ENCODE measurements at regions not wholly inside any gene's neighbourhood (a gene's known extent, or its start where the extent isn't known, plus 50 kb on each side); places are given as distances from the start of the nearest gene placed in this dataset.

DNA sequence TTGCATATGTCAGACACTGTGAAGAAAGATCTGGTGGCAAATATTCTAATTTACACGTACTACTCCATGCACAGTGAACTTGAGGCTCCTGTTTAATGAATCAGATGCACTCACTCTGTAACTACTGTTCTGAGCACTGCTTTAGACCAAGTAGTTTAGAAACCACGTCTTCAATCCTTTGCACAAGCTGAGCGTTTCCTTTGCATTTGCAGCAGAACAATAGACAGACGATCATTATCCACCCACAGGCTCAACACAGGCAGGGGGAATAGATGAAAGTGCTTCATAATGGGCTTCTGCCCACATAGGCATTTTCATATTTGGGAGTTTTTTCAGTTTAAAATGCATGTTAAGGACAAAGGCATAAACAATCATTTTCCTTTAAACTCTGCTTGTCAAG, 423.3 kb upstream of the ADAMTS16 start:
- DNase-seq (ENCODE audit: low read depth in 3 of 3) = no peak

DNA sequence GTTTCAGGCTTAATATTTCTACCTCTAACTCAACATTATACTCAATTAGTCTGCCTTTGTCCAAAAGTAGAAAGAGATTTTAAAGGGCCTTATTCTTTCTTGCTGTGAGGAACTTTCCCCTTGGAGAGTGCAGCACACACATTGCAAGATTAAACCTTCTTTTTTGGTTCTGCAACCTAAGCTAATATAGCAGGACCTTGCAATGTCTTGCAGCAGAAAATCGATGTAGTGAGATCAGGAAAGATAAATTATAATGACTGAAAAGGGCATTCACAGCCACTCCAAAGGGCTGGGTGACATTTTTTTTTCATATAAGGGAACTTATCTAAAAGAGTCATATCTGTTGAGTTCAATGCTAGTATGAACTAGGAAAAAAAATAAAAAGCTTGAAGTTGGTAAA, 422.7 kb upstream of the ADAMTS16 start:
- no peak for DNase-seq (ENCODE audit: low read depth in 3 of 3)

DNA sequence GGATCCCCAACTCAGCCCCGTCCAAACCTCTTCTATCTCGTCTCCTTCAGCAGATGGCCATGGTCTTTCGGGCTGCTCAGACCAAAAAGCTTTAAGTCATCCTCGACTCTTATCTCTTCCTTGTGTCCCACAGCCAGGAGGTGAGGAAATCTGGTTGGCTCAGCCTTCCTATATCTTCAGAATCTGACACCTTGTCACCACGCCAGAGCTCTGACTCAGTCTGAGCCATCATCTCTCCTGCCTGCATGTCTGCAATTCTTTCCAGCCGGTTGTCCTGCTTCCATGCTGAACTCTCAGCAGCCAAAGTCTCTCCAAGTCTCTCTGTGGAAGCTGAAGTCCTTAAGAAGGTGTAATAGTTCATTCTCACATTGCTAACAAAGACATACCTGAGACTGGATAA, 419.3 kb upstream of the ADAMTS16 start:
- no peak for DNase-seq (ENCODE audit: low read depth in 3 of 3)

DNA sequence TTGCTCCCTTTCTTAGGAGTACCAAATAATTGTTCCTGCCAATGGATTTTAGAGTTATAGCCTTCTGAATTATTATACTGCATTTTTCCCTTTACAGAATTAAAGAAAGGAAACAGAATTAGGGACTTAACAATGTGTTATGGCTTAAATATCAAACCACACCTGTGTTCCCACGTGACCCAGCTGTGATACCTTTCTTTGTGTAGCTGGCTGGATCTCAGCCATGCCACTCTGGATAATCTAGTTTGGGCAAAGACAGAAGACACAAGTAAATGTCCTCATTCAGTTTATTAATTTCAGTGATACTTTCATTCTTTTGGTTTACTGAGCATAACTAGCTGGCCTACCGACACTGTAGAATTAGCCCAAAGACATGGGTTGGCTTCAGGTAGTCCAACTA, 417.2 kb upstream of the ADAMTS16 start:
- no peak for DNase-seq (ENCODE audit: low read depth in 3 of 3)

GRCh38 chr5:4725594-4725993, 414.5 kb upstream of the ADAMTS16 start:
- DNase-seq (ENCODE audit: low read depth in 3 of 3) = no peak

GRCh38 chr5:4730279-4730678, 409.9 kb upstream of the ADAMTS16 start:
- no peak for DNase-seq (ENCODE audit: low read depth in 3 of 3)

DNA sequence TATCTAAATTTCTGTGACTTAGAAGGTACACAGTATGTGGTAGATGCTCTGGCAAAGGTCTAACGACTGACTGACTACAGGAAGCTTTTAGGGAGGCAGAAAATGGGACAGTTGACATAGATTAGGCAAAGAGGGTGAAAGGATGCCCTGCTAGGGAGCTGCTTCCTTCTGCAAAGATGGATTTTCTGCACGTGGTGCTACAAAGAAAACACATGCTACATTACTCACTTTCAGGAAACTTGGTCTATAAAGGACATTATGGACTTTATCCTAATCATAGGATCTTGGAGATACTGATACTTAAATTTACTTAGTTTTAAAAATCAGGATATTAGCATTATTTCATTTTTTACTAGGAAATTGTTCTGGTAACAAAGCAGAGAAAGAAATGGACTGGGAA, 405.8 kb upstream of the ADAMTS16 start:
- no peak for DNase-seq (ENCODE audit: low read depth in 3 of 3)

DNA sequence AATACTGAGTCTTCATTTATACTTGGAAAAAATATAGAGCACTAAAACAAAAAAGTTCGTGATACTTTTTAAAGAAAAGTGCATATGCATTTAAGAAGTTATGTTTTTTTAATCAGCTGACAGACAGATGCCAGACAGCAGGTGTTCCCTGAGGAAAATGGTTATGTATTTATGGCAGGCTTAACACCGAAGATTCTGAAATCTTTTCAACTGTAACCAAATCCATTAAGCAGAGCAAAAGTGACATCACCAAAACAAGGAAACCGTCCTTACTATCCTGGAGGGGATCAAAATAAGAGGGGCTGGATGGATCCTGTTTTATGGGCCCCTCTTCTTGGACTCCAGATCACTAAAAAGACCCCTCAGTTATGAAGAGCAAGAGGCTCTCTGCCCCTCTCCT, 404.9 kb upstream of the ADAMTS16 start:
- no peak for DNase-seq (ENCODE audit: low read depth in 3 of 3)

- DNase-seq (ENCODE audit: low read depth in 3 of 3) = no peak
Observed at GRCh38 chr5:4737868-4738267, 402.3 kb upstream of the ADAMTS16 start.

GRCh38 chr5:4738298-4738697, 401.8 kb upstream of the ADAMTS16 start:
- DNase-seq (ENCODE audit: low read depth in 3 of 3) = no peak

DNA sequence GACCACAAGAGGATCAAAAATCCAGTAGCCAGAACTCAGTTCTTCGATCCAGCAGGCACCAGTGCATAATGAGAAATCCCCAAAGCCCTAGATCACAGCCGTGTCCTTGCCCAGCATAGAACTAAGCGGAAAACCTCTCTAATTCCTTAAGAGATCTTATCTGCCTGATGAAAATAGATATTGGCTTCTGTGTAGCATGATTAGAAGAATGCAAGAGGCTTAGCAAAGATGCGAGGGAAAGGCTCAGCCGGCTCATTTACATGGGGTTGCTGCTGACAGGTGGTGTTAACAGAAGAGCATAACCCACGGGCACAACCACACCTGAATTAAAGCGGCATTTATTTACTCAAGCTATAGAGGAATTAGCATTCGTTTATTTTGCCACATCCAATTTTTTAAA, 400.0 kb upstream of the ADAMTS16 start:
- no peak for DNase-seq (ENCODE audit: low read depth in 3 of 3)

DNA sequence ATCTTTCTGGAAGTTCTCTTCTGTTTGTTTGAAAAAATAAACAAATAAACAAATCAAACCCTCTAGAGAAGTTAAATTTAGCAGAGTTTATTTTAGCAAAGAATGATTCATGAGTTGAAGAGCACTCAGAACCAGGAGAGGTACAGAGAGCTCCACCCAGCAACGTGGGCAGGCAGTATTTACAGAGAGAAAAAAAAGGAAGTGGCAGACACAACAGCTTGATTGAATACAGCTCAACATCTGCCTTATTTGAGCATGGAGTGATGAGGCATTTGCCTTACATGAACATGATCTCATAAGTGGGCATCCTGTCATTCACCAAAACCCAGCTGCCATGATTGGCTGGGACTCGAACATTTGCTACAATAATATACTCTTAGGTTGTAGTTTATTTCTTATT, 381.6 kb upstream of the ADAMTS16 start:
- DNase-seq (ENCODE audit: low read depth in 3 of 3) = no peak

GRCh38 chr5:4758996-4759395, 381.1 kb upstream of the ADAMTS16 start:
- DNase-seq (ENCODE audit: low read depth in 3 of 3) = no peak

DNA sequence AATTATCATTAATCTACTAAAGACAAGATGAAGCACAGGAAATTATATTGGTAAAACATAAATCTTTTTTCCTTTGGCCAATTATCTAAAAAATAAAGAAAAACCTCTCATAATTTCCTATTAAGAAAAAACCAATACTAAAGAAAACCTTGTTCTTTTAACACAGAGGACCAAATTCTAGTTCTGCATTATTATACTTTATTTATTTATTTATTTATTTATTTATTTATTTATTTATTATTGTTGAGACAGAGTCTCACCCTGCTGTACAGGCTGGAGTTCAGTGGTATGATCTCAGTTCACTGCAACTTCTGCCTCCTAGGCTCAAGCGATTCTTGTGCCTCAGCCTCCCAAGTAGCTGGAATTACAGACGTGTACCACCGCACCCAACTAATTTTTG, 377.8 kb upstream of the ADAMTS16 start:
- no peak for DNase-seq (ENCODE audit: low read depth in 3 of 3)

DNA sequence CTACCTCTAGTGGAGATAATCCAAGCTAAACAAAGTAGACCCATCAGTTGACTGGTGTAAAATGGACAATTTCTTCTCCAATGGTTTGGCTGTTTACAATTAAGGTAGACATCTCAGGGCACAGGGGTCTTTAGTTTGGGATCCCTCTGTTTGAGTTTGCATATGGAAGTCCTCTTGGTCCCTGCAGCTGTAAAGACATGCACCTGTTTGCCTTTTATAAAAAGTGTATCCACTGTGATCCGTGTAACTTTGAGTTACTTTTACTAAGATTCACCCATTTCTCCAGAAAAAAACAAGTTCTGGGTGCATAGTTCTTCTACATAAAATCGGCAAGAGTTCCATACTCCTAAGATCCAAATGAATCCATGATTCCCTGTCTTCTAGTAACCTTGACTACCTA, 374.7 kb upstream of the ADAMTS16 start:
- DNase-seq (ENCODE audit: low read depth in 3 of 3) = no peak

DNA sequence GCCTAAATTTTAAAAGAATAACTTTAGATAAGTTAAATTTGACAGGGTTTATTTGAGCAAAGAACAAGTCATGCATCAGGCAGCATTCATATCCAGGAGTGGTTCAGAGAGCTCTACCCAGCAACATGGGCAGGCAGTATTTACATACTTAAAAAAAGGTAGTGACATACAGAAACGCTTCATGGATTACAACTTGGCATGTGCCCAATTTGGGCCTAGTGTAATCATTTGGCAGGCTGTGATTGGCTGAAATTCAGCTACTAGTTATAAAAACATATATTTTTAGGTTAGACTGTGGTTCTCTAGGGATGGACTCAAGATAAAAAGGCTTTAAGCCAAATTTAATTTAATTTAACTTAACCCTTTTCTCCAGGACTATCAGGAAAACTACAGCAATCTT, 374.0 kb upstream of the ADAMTS16 start:
- DNase-seq (ENCODE audit: low read depth in 3 of 3) = no peak

GRCh38 chr5:4772591-4772990, 367.5 kb upstream of the ADAMTS16 start:
- DNase-seq (ENCODE audit: low read depth in 3 of 3) = no peak

DNA sequence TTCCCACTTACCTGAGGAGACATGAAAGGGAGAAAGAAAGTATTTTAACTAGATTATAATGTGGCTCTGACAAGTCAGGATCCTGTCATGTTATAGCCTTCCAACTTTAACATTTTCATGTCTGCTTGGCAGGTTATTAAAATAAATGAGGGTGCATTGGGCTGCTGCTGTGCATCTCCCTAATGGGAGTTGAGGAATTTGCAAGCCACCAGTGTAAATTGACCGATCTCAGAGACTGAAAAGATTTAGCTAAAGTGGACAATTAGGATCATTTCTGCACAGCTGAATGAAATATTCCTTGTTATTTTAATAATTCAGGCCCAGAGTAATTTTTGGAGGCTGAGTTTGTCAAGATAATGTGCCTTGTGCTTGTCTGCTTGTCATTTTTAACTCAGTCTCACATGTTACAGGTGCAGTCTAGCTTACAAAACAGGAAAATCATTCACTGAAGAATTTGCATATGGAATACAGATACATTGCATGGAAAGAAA, 366.3 kb upstream of the ADAMTS16 start:
- DNase-seq (ENCODE audit: low read depth in 3 of 3) = no peak

GRCh38 chr5:4777435-4777834, 362.7 kb upstream of the ADAMTS16 start:
- DNase-seq (ENCODE audit: low read depth in 3 of 3) = no peak

GRCh38 chr5:4780633-4781032, 359.5 kb upstream of the ADAMTS16 start:
- DNase-seq (ENCODE audit: low read depth in 3 of 3) = no peak

GRCh38 chr5:4781299-4781698, 358.8 kb upstream of the ADAMTS16 start:
- DNase-seq (ENCODE audit: low read depth in 3 of 3) = no peak

- no peak for DNase-seq (ENCODE audit: low read depth in 3 of 3)
Observed at GRCh38 chr5:4785971-4786370, 354.2 kb upstream of the ADAMTS16 start.

- no peak for DNase-seq (ENCODE audit: low read depth in 3 of 3)
Observed at GRCh38 chr5:4797445-4797844, 342.7 kb upstream of the ADAMTS16 start.

- no peak for DNase-seq (ENCODE audit: low read depth in 3 of 3)
Observed at GRCh38 chr5:4802044-4802443, 338.1 kb upstream of the ADAMTS16 start.

All from stimulated activated CD4-positive, alpha-beta T cell treated with anti-CD3 and anti-CD28 coated beads, TNF-alpha, amount 100 ng/mL, for 4 hours (primary cell).